Activated T-helper 2 cell treated with anti-CD3 and anti-CD28 coated beads, Interferon-gamma antibody, Interleukin-2, Interleukin-4, amounts not matched to agents 10 μg/mL and 5 μg/mL and 100 μg/mL, durations not matched to agents 14 hours and 24 hours and 36 hours (primary cell): ENCODE measurements at regions not wholly inside any gene's neighbourhood (a gene's known extent, or its start where the extent isn't known, plus 50 kb on each side); places are given as distances from the start of the nearest gene placed in this dataset.

ENCODE experiments used
- DNase-seq: peaks from one replicate; pipeline ENCODE4 v3.0.0; 2021; ENCODE audit warnings: low spot score
- H3K27ac Mint-ChIP-seq: one replicate; pipeline ENCODE4 v1.8.0; 2021; ENCODE audit warnings: mixed read lengths
- H3K27me3 Mint-ChIP-seq: one replicate; pipeline ENCODE4 v1.8.0; 2021; ENCODE audit warnings: low read depth, mixed read lengths
- H3K36me3 Mint-ChIP-seq: one replicate; pipeline ENCODE4 v1.8.0; 2021; ENCODE audit warnings: low read depth, mixed read lengths
- H3K4me1 Mint-ChIP-seq: one replicate; pipeline ENCODE4 v1.8.0; 2021; ENCODE audit warnings: low read depth, mixed read lengths
- H3K4me3 Mint-ChIP-seq: one replicate; pipeline ENCODE4 v1.8.0; 2021; ENCODE audit warnings: low read depth, mild to moderate bottlenecking, moderate library complexity, mixed read lengths
- H3K9me3 Mint-ChIP-seq: one replicate; pipeline ENCODE4 v1.8.0; 2021; ENCODE audit warnings: mixed read lengths
- intact Hi-C: fragments of 100-400 bp; cut with micrococcal nuclease; formaldehyde crosslinking; loops from one replicate; pipeline ENCODE4 v1.15.1; 2023

DNA sequence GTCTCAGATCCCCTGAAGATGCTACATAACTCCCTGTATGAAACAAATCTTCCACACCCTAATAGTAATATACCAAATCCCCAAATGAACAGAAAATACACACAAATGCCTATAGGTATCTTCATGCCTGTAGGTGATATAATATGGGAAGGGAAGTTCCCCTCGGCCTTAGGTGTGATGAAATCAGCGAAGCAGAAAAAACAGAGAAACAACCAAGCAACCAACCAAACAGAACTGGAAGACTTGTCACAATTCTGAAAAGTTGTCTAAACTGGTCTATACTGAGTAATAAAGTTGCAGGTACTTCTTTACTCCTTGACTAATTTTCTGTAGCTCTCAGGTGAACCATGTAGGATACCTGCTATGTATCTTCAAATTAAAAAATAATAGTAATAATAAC lies 82.2 kb upstream of the SATB1 start:
- intact Hi-C loops = no loop called here
- Mint-ChIP-seq H3K27ac (no peak overlapping the region), H3K4me1 (peaks cover 22% of the 10 kb centered on the region), H3K4me3 (no peak overlapping the region), H3K9me3 (peaks cover 7% of the 10 kb centered on the region), H3K36me3 (peaks cover 47% of the 10 kb centered on the region), H3K27me3 (no peaks in the 10 kb centered on the region)
- DNase-seq = no peak

DNA sequence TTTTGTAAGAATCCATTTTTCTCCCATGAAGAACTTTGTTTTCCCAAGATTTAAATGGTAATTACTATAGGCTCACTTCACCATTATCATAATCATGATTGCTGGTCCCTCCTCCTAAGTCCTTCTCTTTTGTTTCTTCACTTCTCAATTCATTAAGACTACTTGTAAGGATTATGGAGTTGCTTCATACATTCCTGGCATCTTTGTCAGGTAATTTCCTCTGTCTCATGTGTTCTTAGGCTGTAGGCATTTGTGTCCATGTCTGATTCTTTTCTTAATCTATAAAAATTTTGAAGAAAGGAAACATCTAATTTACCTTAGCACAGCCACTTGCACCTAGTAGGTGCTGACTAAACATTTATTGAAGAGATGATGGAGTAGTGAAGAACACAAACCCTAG lies 79.9 kb upstream of the SATB1 start:
- no peak for DNase-seq
- peaks cover 24% of the 10 kb centered on the region for H3K4me1 Mint-ChIP-seq
- H3K9me3 Mint-ChIP-seq = peaks cover 14% of the 10 kb centered on the region
- no peak overlapping the region for H3K4me3 Mint-ChIP-seq
- no peak overlapping the region for H3K27ac Mint-ChIP-seq
- peaks cover 42% of the 10 kb centered on the region for H3K36me3 Mint-ChIP-seq
- intact Hi-C loops = no loop called here
- no peaks in the 10 kb centered on the region for H3K27me3 Mint-ChIP-seq

DNA sequence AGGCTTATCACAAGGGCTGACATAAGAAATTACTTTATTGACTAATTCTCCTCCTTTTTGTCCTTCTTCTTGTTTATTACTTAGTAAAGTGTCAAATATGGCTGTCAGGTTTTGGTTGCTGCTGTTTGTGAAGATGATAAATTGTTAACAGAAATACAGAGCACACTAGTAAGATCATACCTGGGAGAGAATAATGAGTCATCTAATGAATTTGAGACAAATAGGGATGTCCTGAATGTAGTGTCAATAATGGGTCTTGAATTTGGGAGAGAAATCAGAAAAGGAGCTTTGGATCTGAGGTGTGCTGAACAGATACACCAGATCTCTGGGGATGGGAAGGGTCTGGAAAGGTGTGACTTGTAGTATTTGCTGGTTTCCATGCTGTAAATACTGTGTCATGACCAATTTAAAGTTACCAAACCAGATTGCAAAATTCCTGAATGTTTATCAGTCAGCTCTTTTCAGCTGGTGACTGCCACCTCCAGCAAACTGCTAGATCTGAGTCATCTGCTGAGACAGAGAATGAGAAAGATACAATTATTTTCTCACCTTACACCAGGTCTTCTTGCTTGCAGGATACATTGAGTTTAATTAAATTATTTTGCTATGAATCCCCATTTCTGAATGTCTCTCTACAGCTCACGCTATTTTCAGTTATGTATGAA lies 76.7 kb upstream of the SATB1 start:
- peaks cover 38% of the 10 kb centered on the region for H3K4me1 Mint-ChIP-seq
- H3K27ac Mint-ChIP-seq = peak overlapping the region; percentile 64
- intact Hi-C loops = no loop called here
- peaks cover 12% of the 10 kb centered on the region for H3K9me3 Mint-ChIP-seq
- no peak overlapping the region for H3K4me3 Mint-ChIP-seq
- H3K36me3 Mint-ChIP-seq = peaks cover 47% of the 10 kb centered on the region
- H3K27me3 Mint-ChIP-seq = no peaks in the 10 kb centered on the region
- DNase-seq = no peak

DNA sequence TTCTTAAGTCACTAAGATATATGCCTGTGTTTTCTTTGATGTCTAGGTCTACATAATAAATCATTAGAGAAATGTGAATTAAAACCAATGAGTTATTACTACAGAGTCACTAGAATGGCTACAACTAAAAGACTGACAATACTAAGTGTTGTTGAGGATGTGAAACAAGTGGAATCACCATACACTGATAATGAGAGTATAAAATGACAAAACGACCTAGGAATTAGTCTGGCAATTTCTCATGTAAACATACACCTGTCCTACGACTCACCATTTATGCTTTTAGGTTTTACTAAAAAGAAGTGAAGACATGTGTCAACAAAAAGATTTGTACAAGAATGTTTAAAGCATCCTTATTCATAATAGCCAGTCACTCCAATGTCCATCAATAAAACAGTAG lies 75.2 kb upstream of the SATB1 start:
- Mint-ChIP-seq H3K27ac (no peak overlapping the region), H3K36me3 (peaks cover 44% of the 10 kb centered on the region), H3K9me3 (peaks cover 13% of the 10 kb centered on the region), H3K27me3 (no peaks in the 10 kb centered on the region), H3K4me3 (no peak overlapping the region), H3K4me1 (peaks cover 37% of the 10 kb centered on the region)
- intact Hi-C loops = no loop called here
- no peak for DNase-seq

DNA sequence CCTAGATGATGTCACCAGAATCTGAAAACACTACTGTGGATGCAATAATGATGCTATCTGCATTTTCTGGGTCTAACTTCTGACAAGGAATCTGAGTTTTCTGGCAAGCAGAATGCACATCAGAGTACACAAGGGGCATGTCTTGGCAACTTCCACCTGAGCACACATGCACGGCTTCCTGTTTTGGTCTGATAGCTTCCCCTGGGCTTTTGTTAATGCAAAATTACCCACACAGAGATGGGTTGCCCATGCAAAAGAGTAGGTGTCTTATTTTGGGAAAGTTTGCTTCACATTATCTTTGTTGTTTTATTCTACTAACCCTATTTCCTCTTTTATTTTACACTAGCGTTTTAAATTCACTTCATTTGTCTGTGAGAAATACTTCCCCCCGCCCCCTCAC lies 74.2 kb upstream of the SATB1 start:
- H3K36me3 Mint-ChIP-seq = peaks cover 52% of the 10 kb centered on the region
- peaks cover 18% of the 10 kb centered on the region for H3K9me3 Mint-ChIP-seq
- DNase-seq = no peak
- H3K4me1 Mint-ChIP-seq = peaks cover 37% of the 10 kb centered on the region
- no peak overlapping the region for H3K4me3 Mint-ChIP-seq
- intact Hi-C loops = no loop called here
- no peaks in the 10 kb centered on the region for H3K27me3 Mint-ChIP-seq
- H3K27ac Mint-ChIP-seq = peak overlapping the region; percentile 59

DNA sequence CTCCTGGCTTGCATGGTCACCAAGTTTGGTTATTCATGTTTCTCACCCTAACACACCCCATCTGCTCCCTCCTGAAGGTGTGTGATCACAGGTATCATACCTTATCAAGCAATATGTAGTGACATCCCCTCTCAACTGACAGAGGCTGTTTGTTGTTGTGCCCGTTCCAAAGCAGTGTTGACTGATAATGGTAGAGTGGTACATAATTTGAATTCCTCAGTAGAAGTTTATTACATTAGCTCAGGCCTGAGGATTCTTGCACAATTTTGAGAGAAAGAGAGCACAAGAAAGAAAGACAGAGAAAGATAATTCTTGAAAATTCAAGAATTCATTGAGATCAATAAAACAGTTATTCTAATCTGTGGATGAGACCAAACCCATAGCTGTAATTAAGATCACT lies 69.1 kb upstream of the SATB1 start:
- Mint-ChIP-seq H3K36me3 (peaks cover 57% of the 10 kb centered on the region), H3K27me3 (no peaks in the 10 kb centered on the region), H3K4me1 (peaks cover 25% of the 10 kb centered on the region), H3K4me3 (no peak overlapping the region), H3K9me3 (peaks cover 14% of the 10 kb centered on the region), H3K27ac (no peak overlapping the region)
- DNase-seq = no peak
- intact Hi-C loops = no loop called here

DNA sequence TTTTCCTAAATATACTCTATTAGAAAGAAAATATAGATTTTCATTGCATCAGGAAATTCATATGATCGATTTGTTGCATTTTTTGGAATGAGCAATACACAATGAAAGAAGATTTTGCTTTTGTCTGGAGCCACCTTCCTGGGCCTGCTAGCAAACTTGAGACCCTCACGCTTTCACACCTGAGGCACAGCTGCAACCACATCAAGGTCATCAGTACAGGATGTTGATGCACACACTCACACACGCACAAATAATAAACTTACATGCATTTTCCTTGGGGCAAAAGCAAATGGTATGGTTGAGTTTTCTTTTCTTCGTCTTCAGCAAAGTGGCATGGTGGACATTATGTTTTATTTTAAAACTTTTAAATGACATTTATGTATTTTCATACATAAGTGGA lies 64.8 kb upstream of the SATB1 start:
- intact Hi-C loops = no loop called here
- Mint-ChIP-seq H3K36me3 (peaks cover 49% of the 10 kb centered on the region), H3K27ac (no peak overlapping the region), H3K9me3 (peaks cover 12% of the 10 kb centered on the region), H3K27me3 (no peaks in the 10 kb centered on the region), H3K4me1 (peaks cover 18% of the 10 kb centered on the region), H3K4me3 (no peak overlapping the region)
- no peak for DNase-seq

DNA sequence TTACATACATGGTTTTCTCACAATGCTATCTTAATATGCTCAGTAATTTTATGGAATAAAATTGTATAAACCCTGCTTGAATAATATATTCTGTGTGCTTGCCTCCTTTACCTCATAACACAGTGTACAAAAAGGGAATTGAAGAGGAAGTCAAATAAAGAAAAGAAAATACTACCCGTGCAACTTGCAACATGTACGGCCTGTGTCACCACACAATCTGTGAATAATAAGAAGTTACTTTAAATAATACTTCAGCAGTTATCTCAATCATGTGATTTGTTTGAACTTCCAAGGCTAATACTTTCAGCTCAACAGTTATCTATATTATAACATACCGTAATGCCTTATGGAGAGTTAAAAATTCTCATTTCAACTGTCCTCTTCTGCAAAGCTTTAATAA lies 58.1 kb upstream of the SATB1 start:
- DNase-seq = no peak
- intact Hi-C loops = no loop called here
- H3K4me1 Mint-ChIP-seq = peaks cover 14% of the 10 kb centered on the region
- no peak overlapping the region for H3K27ac Mint-ChIP-seq
- no peak overlapping the region for H3K4me3 Mint-ChIP-seq
- H3K9me3 Mint-ChIP-seq = peaks cover 18% of the 10 kb centered on the region
- H3K27me3 Mint-ChIP-seq = no peaks in the 10 kb centered on the region
- H3K36me3 Mint-ChIP-seq = peaks cover 52% of the 10 kb centered on the region

DNA sequence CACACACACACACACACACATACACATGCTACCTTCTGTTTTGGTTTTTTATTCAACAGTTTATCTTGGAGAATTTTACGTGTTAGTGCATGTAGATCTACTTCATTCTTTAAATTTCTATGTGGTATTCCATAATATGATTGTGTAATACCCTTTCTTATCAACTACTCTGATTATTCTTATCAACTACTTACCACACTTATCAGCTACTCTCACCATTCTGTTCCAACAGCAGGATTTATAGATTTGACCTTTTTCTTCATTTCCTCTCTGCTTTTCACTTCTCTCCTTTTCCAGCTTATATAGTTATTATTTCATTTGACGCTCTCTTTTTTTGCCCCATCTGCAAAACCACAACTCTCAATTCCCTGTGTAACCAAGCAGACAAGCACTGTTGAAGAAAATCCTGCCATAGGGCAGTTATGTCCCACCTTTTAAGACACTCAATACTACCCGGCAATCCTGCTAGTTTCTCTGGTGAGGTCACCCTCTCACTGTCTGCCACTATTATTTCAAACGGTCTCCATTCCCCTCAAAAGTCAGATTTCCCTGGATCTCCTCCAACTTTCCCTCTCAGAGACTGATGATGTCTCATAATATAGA lies 56.9 kb upstream of the SATB1 start:
- intact Hi-C loops = no loop called here
- no peaks in the 10 kb centered on the region for H3K27me3 Mint-ChIP-seq
- peaks cover 23% of the 10 kb centered on the region for H3K9me3 Mint-ChIP-seq
- H3K4me1 Mint-ChIP-seq = peaks cover 14% of the 10 kb centered on the region
- H3K36me3 Mint-ChIP-seq = peaks cover 60% of the 10 kb centered on the region
- H3K4me3 Mint-ChIP-seq = no peak overlapping the region
- H3K27ac Mint-ChIP-seq = no peak overlapping the region
- DNase-seq = no peak

DNA sequence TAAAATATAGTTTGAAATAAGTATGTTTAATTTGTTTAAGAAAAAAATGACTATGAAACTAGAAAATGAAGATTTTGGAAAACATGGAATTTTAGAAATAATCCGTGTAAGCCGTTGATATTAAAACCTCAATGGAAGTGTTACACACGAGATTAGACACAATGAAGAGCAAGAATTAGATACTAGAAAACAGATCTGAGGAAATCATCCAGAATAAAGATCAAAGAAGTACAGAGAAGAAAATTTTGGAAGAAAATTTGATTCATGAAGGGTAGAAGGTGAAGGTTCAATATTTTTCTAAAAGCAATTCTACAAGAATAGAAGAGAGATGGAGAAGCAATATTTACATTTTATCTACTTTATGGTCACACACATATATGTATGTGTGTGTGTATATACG lies 52.5 kb upstream of the SATB1 start:
- no peak overlapping the region for H3K27ac Mint-ChIP-seq
- H3K4me3 Mint-ChIP-seq = no peak overlapping the region
- H3K9me3 Mint-ChIP-seq = peaks cover 7% of the 10 kb centered on the region
- no peaks in the 10 kb centered on the region for H3K27me3 Mint-ChIP-seq
- intact Hi-C loops = no loop called here
- H3K36me3 Mint-ChIP-seq = peaks cover 60% of the 10 kb centered on the region
- no peak for DNase-seq
- H3K4me1 Mint-ChIP-seq = peaks cover 14% of the 10 kb centered on the region
